Tibial nerve (tissue), 4 donors: ENCODE measurements at regions not wholly inside any gene's neighbourhood (a gene's known extent, or its start where the extent isn't known, plus 50 kb on each side); places are given as distances from the start of the nearest gene placed in this dataset.

Experiments used
- DNase-seq, 2 donors: peaks; one replicate each; pipeline ENCODE4 v3.0.0-alpha.2; 2019; ENCODE audit warnings: low spot score in 2 of 2
- H3K27ac ChIP-seq, 4 donors: fragments of 200-600 bp; sonication (generic) in 3 of 4; one replicate each; pipeline ENCODE4 v1.5.1; 2017 to 2019; ENCODE audit warnings: mild to moderate bottlenecking in 1 of 4
- H3K27me3 ChIP-seq, 2 donors: fragments of 200-600 bp; sonication (generic) in 1 of 2; one replicate each; pipeline versions ENCODE4 v1.5.1 to v1.6.0; 2017 to 2019
- H3K36me3 ChIP-seq, 3 donors: fragments of 200-600 bp; sonication (generic); one replicate each; pipeline ENCODE4 v1.5.1; 2018 to 2019
- H3K4me1 ChIP-seq, 4 donors: fragments of 200-600 bp; sonication (generic) in 3 of 4; one replicate each; pipeline ENCODE4 v1.5.1; 2017 to 2019
- H3K4me3 ChIP-seq, 4 donors: fragments of 200-600 bp; sonication (generic) in 3 of 4; one replicate each; pipeline ENCODE4 v1.5.1; 2017 to 2019; ENCODE audit warnings: mild to moderate bottlenecking in 1 of 4, moderate library complexity in 1 of 4
- H3K9me3 ChIP-seq, 4 donors: fragments of 200-600 bp; sonication (generic) in 3 of 4; one replicate each; pipeline ENCODE4 v1.5.1; 2017 to 2019
- CTCF ChIP-seq, 5 experiments: fragments of 200-600 bp in 3 of 5; fragments of 450-650 bp in 2 of 5; sonication (generic) in 3 of 5; IDR thresholded peaks; one replicate each; pipeline ENCODE4 v1.5.1; 2016 to 2019; ENCODE audit warnings: antibody characterized with exemption in 5 of 5, mild to moderate bottlenecking in 3 of 5, moderate library complexity in 2 of 5
- EP300 ChIP-seq, 2 donors: sonication (generic); formaldehyde crosslinking; IDR thresholded peaks; one replicate each; pipeline ENCODE4 v1.6.1; 2017; ENCODE audit warnings: antibody characterized with exemption in 2 of 2, mild to moderate bottlenecking in 1 of 2
- POLR2A ChIP-seq, 2 donors: fragments of 450-650 bp; IDR thresholded peaks; one replicate each; pipeline ENCODE4 v1.6.1; 2017; ENCODE audit warnings: antibody characterized with exemption in 2 of 2, mild to moderate bottlenecking in 2 of 2, moderate library complexity in 2 of 2
- WGBS, 2 donors: methylation state at CpG; one replicate each; pipeline ENCODE4 v1.1.5; 2018; 5-methylcytosine and 5-hydroxymethylcytosine counted together

- no peak overlapping the region for H3K4me3 ChIP-seq
- H3K36me3 ChIP-seq: no peaks in the 10 kb centered on the region
- no peaks in the 10 kb centered on the region for H3K9me3 ChIP-seq
- H3K27me3 ChIP-seq: no peaks in the 10 kb centered on the region
- no peaks in the 10 kb centered on the region for H3K4me1 ChIP-seq
- no peak overlapping the region for H3K27ac ChIP-seq
- 78 to 90% methylated on average over 7 to 8 of the region's 8 CpGs for WGBS, 2 donors
- TF ChIP-seq POLR2A (IDR thresholded peaks at IDR 0.05) (no peak), EP300 (IDR thresholded peaks at IDR 0.05) (no peak), CTCF (IDR thresholded peaks at IDR 0.05) (no peak)
- no peak for DNase-seq
Observed at GRCh38 chr2:23230885-23231284, 154.1 kb upstream of the KLHL29 start.

GRCh38 chr2:23231865-23232264 is 153.1 kb upstream of the KLHL29 start:
- Histone ChIP-seq H3K4me1 (no peaks in the 10 kb centered on the region), H3K9me3 (no peaks in the 10 kb centered on the region), H3K4me3 (no peak overlapping the region), H3K27me3 (no peaks in the 10 kb centered on the region), H3K36me3 (no peaks in the 10 kb centered on the region), H3K27ac (no peak overlapping the region)
- 94 to 97% methylated on average over 7 of the region's 7 CpGs for WGBS, 2 donors
- DNase-seq: no peak
- TF ChIP-seq POLR2A (IDR thresholded peaks at IDR 0.05) (no peak), CTCF (IDR thresholded peaks at IDR 0.05) (no peak), EP300 (IDR thresholded peaks at IDR 0.05) (no peak)

- H3K27me3 ChIP-seq: no peaks in the 10 kb centered on the region
- no peak overlapping the region for H3K4me3 ChIP-seq
- no peaks in the 10 kb centered on the region for H3K36me3 ChIP-seq
- no peaks in the 10 kb centered on the region for H3K9me3 ChIP-seq
- TF ChIP-seq CTCF (IDR thresholded peaks at IDR 0.05) (no peak), POLR2A (IDR thresholded peaks at IDR 0.05) (no peak), EP300 (IDR thresholded peaks at IDR 0.05) (no peak)
- WGBS, 2 donors: 53 to 58% methylated on average over 2 of the region's 2 CpGs
- DNase-seq: no peak
- H3K4me1 ChIP-seq: no peaks in the 10 kb centered on the region
- H3K27ac ChIP-seq: no peak overlapping the region
Observed at GRCh38 chr2:23235292-23235691, 149.7 kb upstream of the KLHL29 start.

GRCh38 chr2:23235736-23236135 is 149.2 kb upstream of the KLHL29 start:
- Histone ChIP-seq H3K4me1 (no peaks in the 10 kb centered on the region), H3K4me3 (no peak overlapping the region), H3K36me3 (no peaks in the 10 kb centered on the region), H3K27ac (no peak overlapping the region), H3K27me3 (no peaks in the 10 kb centered on the region), H3K9me3 (no peaks in the 10 kb centered on the region)
- DNase-seq: no peak
- 57 to 60% methylated on average over 6 of the region's 6 CpGs for whole genome bisulfite sequencing, 2 donors
- TF ChIP-seq POLR2A (IDR thresholded peaks at IDR 0.05) (no peak), CTCF (IDR thresholded peaks at IDR 0.05) (no peak), EP300 (IDR thresholded peaks at IDR 0.05) (no peak)

GRCh38 chr2:23237147-23237546 is 147.8 kb upstream of the KLHL29 start:
- DNase-seq: no peak
- 95 to 98% methylated on average over 7 of the region's 7 CpGs for WGBS, 2 donors
- no peak overlapping the region for H3K4me3 ChIP-seq
- peaks cover 0 to 11% (median 4%) of the 10 kb centered on the region in 4 donors for H3K4me1 ChIP-seq
- no peak overlapping the region for H3K27ac ChIP-seq
- TF ChIP-seq CTCF (IDR thresholded peaks at IDR 0.05) (no peak), POLR2A (IDR thresholded peaks at IDR 0.05) (no peak), EP300 (IDR thresholded peaks at IDR 0.05) (no peak)
- no peaks in the 10 kb centered on the region for H3K9me3 ChIP-seq
- H3K27me3 ChIP-seq: no peaks in the 10 kb centered on the region
- no peaks in the 10 kb centered on the region for H3K36me3 ChIP-seq
